HCT116 (cell line): ENCODE measurements at regions not wholly inside any gene's neighbourhood (a gene's known extent, or its start where the extent isn't known, plus 50 kb on each side); places are given as distances from the start of the nearest gene placed in this dataset.

Experiments used
- ATAC-seq: fragments of 200-7000 bp; cut with Tn5 transposase; 2 replicates; pipeline ENCODE4 v1.9.1; 2020; ENCODE audit warnings: mild to moderate bottlenecking, moderate library complexity
- BruUV-seq: library from RNA; stranded (reverse); fragments of 400-500 nt; replicated peaks from 2 replicates; lab custom pipeline; 2021; lab: Mats Ljungman, UMichigan
- CTCF ChIA-PET: fragments of 300-600 bp; sonication (Branson Sonifier 250); formaldehyde crosslinking; loops from one replicate; lab custom pipeline; 2021; ENCODE audit warnings: antibody characterized with exemption; lab: Charles Lee
- POLR2A ChIA-PET: fragments of 300-600, 350-600 bp; sonication (Branson Sonifier 250); formaldehyde crosslinking; loops from one replicate; lab custom pipeline; 2021; ENCODE audit warnings: antibody characterized with exemption; lab: Charles Lee
- RAD21 ChIA-PET, 2 experiments: fragments of 300-600 bp; sonication (Branson Sonifier 250); formaldehyde crosslinking; loops; one replicate each; lab custom pipeline; 2023; ENCODE audit warnings: low total read pairs in 2 of 2; ENCODE audit not compliant: uncharacterized antibody in 2 of 2, unreplicated experiment in 2 of 2, low non-redundant PET in 1 of 2; lab: Charles Lee
- DNase-seq: peaks from one replicate; pipeline ENCODE4 v3.0.0-alpha.2; 2010; ENCODE audit warnings: low read depth, low spot score
- H2AFZ ChIP-seq: fragments of 200-600 bp; shearing (Covaris generic), sonication (generic); 2 replicates; pipeline ENCODE4 v1.6.1; 2017; ENCODE audit warnings: low read depth, mixed run types, mixed read lengths, antibody characterized with exemption, low read length; ENCODE audit not compliant: poor library complexity, severe bottlenecking
- H3K27ac ChIP-seq: 2 replicates; pipeline ENCODE4 v1.5.1; 2012; ENCODE audit warnings: low read depth, low read length
- H3K27me3 ChIP-seq: fragments of 200-600 bp; sonication (generic); 2 replicates; pipeline ENCODE4 v1.6.1; 2016; ENCODE audit warnings: mixed run types, low read length, mixed read lengths; ENCODE audit not compliant: insufficient read depth
- H3K36me3 ChIP-seq, 2 experiments: fragments of 200-500 bp in 1 of 2; fragments of 200-600 bp in 1 of 2; sonication (Bioruptor generic) in 1 of 2; sonication (generic) in 1 of 2; 2 replicates each; pipeline versions ENCODE4 v1.5.1 to v1.6.1; 2014 to 2016; ENCODE audit warnings: low read length in 2 of 2, inconsistent platforms in 1 of 2, mixed read lengths in 1 of 2, mixed run types in 1 of 2; ENCODE audit not compliant: insufficient read depth in 2 of 2, control insufficient read depth in 1 of 2
- H3K4me1 ChIP-seq, 2 experiments: fragments of 200-600 bp in 1 of 2; sonication (generic) in 1 of 2; 2 replicates each; pipeline versions ENCODE4 v1.5.1 to v1.6.1; 2012 to 2017; ENCODE audit warnings: low read length in 2 of 2, inconsistent platforms in 1 of 2, mild to moderate bottlenecking in 1 of 2, mixed read lengths in 1 of 2, mixed run types in 1 of 2, moderate library complexity in 1 of 2; ENCODE audit not compliant: insufficient read depth in 2 of 2, control insufficient read depth in 1 of 2
- H3K4me2 ChIP-seq: fragments of 200-600 bp; sonication (generic); 2 replicates; pipeline ENCODE4 v1.6.1; 2017; ENCODE audit warnings: mixed run types, low read length, mixed read lengths
- H3K4me3 ChIP-seq, 2 experiments: fragments of 200-600 bp in 1 of 2; sonication (generic) in 1 of 2; replicated peaks in 1 of 2; 2 replicates each; pipeline ENCODE4 v1.5.1; 2011 to 2016; ENCODE audit warnings: low read length in 2 of 2, control low read depth in 1 of 2, low read depth in 1 of 2, mild to moderate bottlenecking in 1 of 2, mixed read lengths in 1 of 2, mixed run types in 1 of 2
- H3K79me2 ChIP-seq: fragments of 200-600 bp; sonication (generic); 2 replicates; pipeline ENCODE4 v1.6.1; 2017; ENCODE audit warnings: mild to moderate bottlenecking, mixed run types, low read length, moderate library complexity, mixed read lengths; ENCODE audit not compliant: insufficient read depth
- H3K9ac ChIP-seq: fragments of 200-600 bp; sonication (generic); 2 replicates; pipeline ENCODE4 v1.6.1; 2016; ENCODE audit warnings: low read length, mixed read lengths
- H3K9me2 ChIP-seq: fragments of 200-600 bp; sonication (generic), shearing (Covaris generic); 2 replicates; pipeline ENCODE4 v1.6.1; 2017; ENCODE audit warnings: mixed run types, mild to moderate bottlenecking, moderate library complexity; ENCODE audit not compliant: insufficient read depth
- H3K9me3 ChIP-seq, 2 experiments: fragments of 200-500 bp in 1 of 2; fragments of 200-600 bp in 1 of 2; sonication (Bioruptor generic) in 1 of 2; sonication (generic) in 1 of 2; 2 replicates each; pipeline ENCODE4 v1.6.1; 2014 to 2017; ENCODE audit warnings: low read length in 2 of 2, mixed read lengths in 2 of 2, inconsistent platforms in 1 of 2, low read depth in 1 of 2, mild to moderate bottlenecking in 1 of 2, mixed run types in 1 of 2, moderate library complexity in 1 of 2; ENCODE audit not compliant: control insufficient read depth in 1 of 2, insufficient read depth in 1 of 2
- H4K20me1 ChIP-seq: fragments of 200-600 bp; sonication (generic), shearing (Covaris generic); 2 replicates; pipeline ENCODE4 v1.6.1; 2017; ENCODE audit warnings: mixed run types, mild to moderate bottlenecking, moderate library complexity; ENCODE audit not compliant: insufficient read depth
- CEBPB ChIP-seq: IDR thresholded peaks from 2 replicates; pipeline ENCODE4 v1.6.1; 2012; ENCODE audit warnings: low read depth
- EGR1 ChIP-seq: IDR thresholded peaks from 2 replicates; pipeline ENCODE4 v1.6.1; 2012; ENCODE audit warnings: low read depth
- ELF1 ChIP-seq: IDR thresholded peaks from 2 replicates; pipeline ENCODE4 v1.6.1; 2012; ENCODE audit warnings: low read depth, borderline replicate concordance
- SP1 ChIP-seq: IDR thresholded peaks from 2 replicates; pipeline ENCODE4 v1.6.1; 2012; ENCODE audit warnings: low read depth
- SRF ChIP-seq: IDR thresholded peaks from 2 replicates; pipeline ENCODE4 v1.6.1; 2012; ENCODE audit warnings: low read depth
- YY1 ChIP-seq: IDR thresholded peaks from 2 replicates; pipeline ENCODE4 v1.6.1; 2011; ENCODE audit warnings: low read length, low read depth, moderate library complexity, mild to moderate bottlenecking; ENCODE audit not compliant: insufficient replicate concordance; ENCODE audit errors: extremely low read depth
- intact Hi-C: fragments of 100-400 bp; cut with micrococcal nuclease; formaldehyde crosslinking; loops from 2 replicates; pipeline ENCODE4 v1.10.0; 2022

DNA sequence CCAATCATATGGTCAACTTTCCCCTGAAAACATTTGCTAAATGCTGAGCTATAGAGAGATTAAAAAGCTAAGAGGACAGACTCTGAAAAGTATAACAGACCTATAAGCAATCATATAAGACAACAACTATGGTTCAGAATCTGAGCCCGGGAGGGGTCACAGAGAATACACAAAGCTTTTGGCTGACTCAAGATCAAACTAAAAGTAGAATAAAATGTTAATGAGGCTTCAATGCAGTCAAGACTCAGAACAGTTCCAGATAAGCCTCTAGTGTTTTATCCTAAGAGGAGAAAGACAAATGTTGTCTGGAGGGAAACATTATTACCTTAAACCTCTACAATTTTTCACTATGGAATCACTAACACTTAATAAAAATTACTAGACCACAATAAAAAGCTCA lies 175.4 kb upstream of the VEGFC start:
- intact Hi-C loops, result no loop called here
- Histone ChIP-seq H3K27ac (no peak overlapping the region), H3K36me3 (no peaks in the 10 kb centered on the region), H3K4me2 (no peak overlapping the region), H4K20me1 (no peaks in the 10 kb centered on the region), H3K9me2 (no peaks in the 10 kb centered on the region), H3K79me2 (no peaks in the 10 kb centered on the region), H2AFZ (no peak overlapping the region), H3K9me3 (no peaks in the 10 kb centered on the region), H3K27me3 (no peaks in the 10 kb centered on the region), H3K4me3 (no peak overlapping the region), H3K4me1 (no peaks in the 10 kb centered on the region), H3K9ac (no peak overlapping the region)
- no peak for ATAC-seq
- TF ChIP-seq SP1 (no peak), YY1 (no peak)
- BruUV-seq, result no TSS peak
- no peak for DNase-seq
- POLR2A ChIA-PET, result no interaction called here
- RAD21 ChIA-PET, result no interaction called here
- CTCF ChIA-PET, result interaction anchor here (2.2 kb wide), 1 partner anchor 79 kb away, joined by 8 read pairs; no protein-coding TSS in a partner anchor

DNA sequence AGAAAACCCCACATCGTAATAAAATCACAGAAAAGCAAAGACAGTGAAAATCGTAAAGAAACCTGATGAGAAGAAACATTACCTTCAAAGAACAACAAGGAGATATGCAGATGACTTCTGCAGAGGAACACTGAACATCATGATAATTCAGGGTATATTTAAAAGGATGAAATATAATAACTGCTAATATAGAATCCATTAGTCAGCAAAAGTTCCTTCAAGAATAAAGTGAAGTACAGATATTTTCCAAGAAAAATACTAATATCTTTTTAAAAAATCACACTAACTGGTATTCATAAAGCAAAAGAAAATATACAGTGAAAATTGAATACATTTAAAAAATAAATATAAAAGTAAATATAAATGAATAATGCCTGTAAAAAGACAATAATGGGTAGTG lies 176.3 kb upstream of the VEGFC start:
- Histone ChIP-seq H3K4me2 (no peak overlapping the region), H3K79me2 (no peaks in the 10 kb centered on the region), H3K27me3 (no peaks in the 10 kb centered on the region), H3K9me3 (no peaks in the 10 kb centered on the region), H3K9ac (no peak overlapping the region), H3K9me2 (no peaks in the 10 kb centered on the region)
- POLR2A ChIA-PET, result no interaction called here
- TF ChIP-seq ELF1, result no peak
- no peak for TF ChIP-seq SRF
- no peak for TF ChIP-seq EGR1
- no peak for TF ChIP-seq YY1
- no peak for TF ChIP-seq CEBPB
- TF ChIP-seq, all 23 proteins: peak for 0
- Histone ChIP-seq H3K27ac (no peak overlapping the region), H4K20me1 (no peaks in the 10 kb centered on the region), H3K36me3 (no peaks in the 10 kb centered on the region), H2AFZ (no peak overlapping the region), H3K4me1 (no peaks in the 10 kb centered on the region), H3K4me3 (no peak overlapping the region)
- DNase-seq (no peak), ATAC-seq (no peak)
- ChIA-PET RAD21 (no interaction called here), CTCF (no interaction called here)
- intact Hi-C loops, result no loop called here
- no TSS peak for BruUV-seq
